ENCODE measurements at regions not wholly inside any gene's neighbourhood (a gene's known extent, or its start where the extent isn't known, plus 50 kb on each side); places are given as distances from the start of the nearest gene placed in this dataset.

GRCh38 chr11:128331317-128331716 lies 256.0 kb downstream of the ETS1 start:
- ATAC-seq (no peak), DNase-seq (ENCODE audit: low spot score) (no peak)
- Mint-ChIP-seq H3K4me1 (peaks cover 26% of the 10 kb centered on the region), H3K27ac (no peak overlapping the region), H3K27me3 (ENCODE audit: low read depth) (no peaks in the 10 kb centered on the region; the same call in 1 of the 2 replicates), H3K36me3 (no peaks in the 10 kb centered on the region), H3K9me3 (no peaks in the 10 kb centered on the region), H3K4me3 (no peak overlapping the region)
- CTCF ChIA-PET, result no interaction called here
- POLR2A ChIA-PET, result no interaction called here
- TF ChIP-seq NR1H2 (CRISPR knock-in tag; IDR thresholded peaks at IDR 0.05) (no peak), ZNF281 (CRISPR knock-in tag; IDR thresholded peaks at IDR 0.05) (no peak), ZNF425 (CRISPR knock-in tag; conservative IDR thresholded peaks at IDR 0.05) (no peak), ZNF317 (CRISPR knock-in tag; IDR thresholded peaks at IDR 0.05; ENCODE audit: borderline replicate concordance, low read depth) (no peak), GABPB1 (CRISPR knock-in tag; IDR thresholded peaks at IDR 0.05) (no peak), GTF2I (CRISPR knock-in tag; conservative IDR thresholded peaks at IDR 0.05) (no peak), ZSCAN18 (CRISPR knock-in tag; IDR thresholded peaks at IDR 0.05) (no peak), ESRRA (CRISPR knock-in tag; IDR thresholded peaks at IDR 0.05; ENCODE audit: borderline replicate concordance) (no peak), ZNF232 (CRISPR knock-in tag; IDR thresholded peaks at IDR 0.05) (no peak), ZMAT4 (CRISPR knock-in tag; IDR thresholded peaks at IDR 0.05) (no peak), NFYB (CRISPR knock-in tag; conservative IDR thresholded peaks at IDR 0.05; ENCODE audit: low read depth) (no peak), ELF4 (CRISPR knock-in tag; IDR thresholded peaks at IDR 0.05; ENCODE audit: low read depth) (no peak), ZNF423 (CRISPR knock-in tag; IDR thresholded peaks at IDR 0.05) (no peak), ATF6 (CRISPR knock-in tag; IDR thresholded peaks at IDR 0.05) (no peak), NFE2L1 (CRISPR knock-in tag; IDR thresholded peaks at IDR 0.05) (no peak), IRF1 (CRISPR knock-in tag; IDR thresholded peaks at IDR 0.05) (no peak), CDX4 (CRISPR knock-in tag; IDR thresholded peaks at IDR 0.05; ENCODE audit: borderline replicate concordance) (no peak), PREB (CRISPR knock-in tag; IDR thresholded peaks at IDR 0.05; ENCODE audit: borderline replicate concordance) (no peak), ZNF416 (CRISPR knock-in tag; IDR thresholded peaks at IDR 0.05) (no peak)

Measured in WTC11 (cell line).